KMS-11 (cell line): ENCODE measurements at regions not wholly inside any gene's neighbourhood (a gene's known extent, or its start where the extent isn't known, plus 50 kb on each side); places are given as distances from the start of the nearest gene placed in this dataset.

Experiments
- H2AFZ ChIP-seq: fragments of 200-600 bp; sonication (generic); 2 replicates; pipeline ENCODE4 v1.6.1; 2016; ENCODE audit warnings: antibody characterized with exemption, mixed run types, low read depth
- H3K27ac ChIP-seq: fragments of 200-600 bp; sonication (generic); 2 replicates; pipeline ENCODE4 v1.6.1; 2016; ENCODE audit warnings: mild to moderate bottlenecking, mixed run types
- H3K27me3 ChIP-seq: fragments of 200-600 bp; sonication (generic); 2 replicates; pipeline ENCODE4 v1.6.1; 2017; ENCODE audit warnings: mild to moderate bottlenecking, low read depth, mixed run types, moderate library complexity; ENCODE audit not compliant: insufficient read depth
- H3K36me3 ChIP-seq: fragments of 200-600 bp; sonication (generic); 2 replicates; pipeline ENCODE4 v1.6.1; 2017; ENCODE audit warnings: mild to moderate bottlenecking, mixed run types; ENCODE audit not compliant: insufficient read depth
- H3K4me1 ChIP-seq: fragments of 200-600 bp; sonication (generic); 2 replicates; pipeline ENCODE4 v1.6.1; 2016; ENCODE audit warnings: mild to moderate bottlenecking, low read depth, mixed run types; ENCODE audit not compliant: poor library complexity, severe bottlenecking
- H3K4me2 ChIP-seq: fragments of 200-600 bp; sonication (generic); 2 replicates; pipeline ENCODE4 v1.7.0; 2016; ENCODE audit warnings: mild to moderate bottlenecking, mixed run types
- H3K4me3 ChIP-seq: fragments of 200-600 bp; sonication (generic); IDR thresholded peaks from 2 replicates; pipeline ENCODE4 v1.6.1; 2017; ENCODE audit warnings: low read depth, low read length, mixed read lengths; ENCODE audit not compliant: insufficient read depth
- H3K79me2 ChIP-seq: fragments of 200-600 bp; sonication (generic); 2 replicates; pipeline ENCODE4 v1.6.1; 2016; ENCODE audit warnings: low read depth, mixed run types; ENCODE audit not compliant: insufficient read depth
- H3K9ac ChIP-seq: fragments of 200-600 bp; sonication (generic); 2 replicates; pipeline ENCODE4 v1.6.1; 2016; ENCODE audit warnings: mild to moderate bottlenecking, mixed run types
- H4K20me1 ChIP-seq: fragments of 200-600 bp; sonication (generic); 2 replicates; pipeline ENCODE4 v1.6.1; 2016; ENCODE audit warnings: mild to moderate bottlenecking, mixed run types; ENCODE audit not compliant: insufficient read depth
- CTCF ChIP-seq: fragments of 200-600 bp; sonication (generic); conservative IDR thresholded peaks from 2 replicates; pipeline ENCODE4 v1.6.1; 2017; ENCODE audit warnings: low read depth, mild to moderate bottlenecking, antibody characterized with exemption, low read length, moderate library complexity, mixed read lengths

DNA sequence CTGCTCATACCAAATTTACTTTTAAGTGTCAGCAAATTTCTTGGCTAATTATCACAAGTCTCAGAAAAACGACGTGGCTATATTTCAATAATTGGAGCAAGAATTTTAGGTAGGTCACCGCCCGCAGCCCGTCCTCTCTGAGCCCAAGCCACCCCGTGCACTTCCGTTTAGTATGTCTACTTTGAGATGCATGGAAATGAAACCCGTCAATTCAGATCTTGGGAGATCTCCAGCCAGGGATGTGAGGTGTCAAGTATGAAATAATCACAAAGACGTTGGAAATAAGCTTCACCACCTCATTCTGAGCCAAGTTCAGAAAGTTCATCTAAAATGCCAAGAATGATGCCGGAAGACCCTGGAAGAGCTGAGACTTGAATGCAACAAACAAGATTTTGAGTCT, 132.6 kb upstream of the IRF2BP2 start:
- H3K9ac ChIP-seq, result no peak overlapping the region
- H3K27ac ChIP-seq, result no peak overlapping the region
- no peak for TF ChIP-seq CTCF
- H4K20me1 ChIP-seq, result no peaks in the 10 kb centered on the region
- no peaks in the 10 kb centered on the region for H3K4me1 ChIP-seq
- H2AFZ ChIP-seq, result no peak overlapping the region
- H3K79me2 ChIP-seq, result no peaks in the 10 kb centered on the region
- no peak overlapping the region for H3K4me2 ChIP-seq
- H3K27me3 ChIP-seq, result no peaks in the 10 kb centered on the region; the same call in 1 of the 2 replicates
- H3K36me3 ChIP-seq, result no peaks in the 10 kb centered on the region
- no peak overlapping the region for H3K4me3 ChIP-seq

DNA sequence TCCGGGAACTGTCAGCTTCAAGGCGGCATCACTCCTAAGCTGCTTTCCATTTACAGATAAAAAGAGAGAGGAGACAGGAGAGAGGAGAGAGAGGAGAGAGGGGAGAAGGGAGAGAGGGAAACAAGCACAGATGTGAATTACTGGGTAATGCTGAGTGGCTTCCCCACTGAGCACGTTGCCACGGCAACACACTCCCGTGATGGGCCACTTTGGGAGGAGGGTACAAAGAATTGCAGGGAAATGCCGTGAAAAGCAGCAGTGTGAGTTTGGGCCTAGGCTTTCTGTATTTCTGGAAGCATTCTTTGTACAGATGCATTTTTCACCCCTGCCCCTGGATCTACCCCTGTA, 128.0 kb upstream of the IRF2BP2 start:
- H3K4me1 ChIP-seq, result no peaks in the 10 kb centered on the region
- no peak overlapping the region for H3K27ac ChIP-seq
- no peak for TF ChIP-seq CTCF
- H3K9ac ChIP-seq, result no peak overlapping the region
- no peak overlapping the region for H3K4me3 ChIP-seq
- H2AFZ ChIP-seq, result no peak overlapping the region
- H3K27me3 ChIP-seq, result no peaks in the 10 kb centered on the region
- H4K20me1 ChIP-seq, result no peaks in the 10 kb centered on the region
- H3K4me2 ChIP-seq, result no peak overlapping the region
- H3K79me2 ChIP-seq, result no peaks in the 10 kb centered on the region
- no peaks in the 10 kb centered on the region for H3K36me3 ChIP-seq

DNA sequence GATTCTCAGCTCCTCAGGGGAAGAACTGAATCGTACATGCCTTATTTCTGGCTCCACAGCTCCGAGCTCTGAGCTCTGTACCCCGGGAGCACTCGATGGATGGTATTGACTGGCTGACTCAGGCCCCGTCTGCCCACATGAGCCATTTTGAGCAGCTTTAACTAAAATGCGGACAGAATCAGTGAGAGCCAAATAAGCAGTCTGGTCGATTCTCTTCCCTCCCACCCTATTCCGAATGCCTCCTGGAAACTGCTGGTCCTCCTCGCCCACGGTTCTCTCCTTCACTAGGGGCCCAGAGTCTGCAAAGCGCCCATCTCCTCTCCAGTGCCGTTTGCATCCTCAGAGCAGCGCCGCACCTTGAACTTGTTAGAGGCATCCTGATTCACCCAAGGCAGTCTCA, 125.9 kb upstream of the IRF2BP2 start:
- H4K20me1 ChIP-seq, result no peaks in the 10 kb centered on the region
- H3K4me3 ChIP-seq, result no peak overlapping the region
- no peak overlapping the region for H3K27ac ChIP-seq
- H3K27me3 ChIP-seq, result no peaks in the 10 kb centered on the region
- TF ChIP-seq CTCF, result no peak
- H3K9ac ChIP-seq, result no peak overlapping the region
- H3K36me3 ChIP-seq, result no peaks in the 10 kb centered on the region
- H3K79me2 ChIP-seq, result no peaks in the 10 kb centered on the region
- no peak overlapping the region for H3K4me2 ChIP-seq
- H2AFZ ChIP-seq, result no peak overlapping the region
- H3K4me1 ChIP-seq, result peaks cover 12% of the 10 kb centered on the region

DNA sequence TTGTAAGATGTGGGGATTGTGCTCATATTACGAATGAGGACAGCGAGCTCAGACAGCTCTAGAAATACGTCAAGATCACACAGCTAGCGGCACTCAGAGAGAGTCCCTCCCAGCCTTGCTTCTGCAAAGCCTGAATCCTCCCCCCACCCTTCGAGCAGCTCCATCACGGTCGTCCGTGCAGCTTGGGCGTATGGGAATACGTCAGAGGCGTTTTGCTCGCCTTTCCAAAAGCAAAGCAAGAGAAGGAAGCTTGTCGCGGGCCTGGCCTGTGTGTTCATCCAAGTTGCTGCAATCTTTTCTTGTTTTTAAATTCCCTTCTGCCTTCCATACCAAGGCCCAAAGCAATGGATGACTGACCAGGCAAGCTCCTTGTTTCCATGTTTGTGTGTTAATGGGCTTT, 125.5 kb upstream of the IRF2BP2 start:
- Histone ChIP-seq H3K9ac (no peak overlapping the region), H4K20me1 (no peaks in the 10 kb centered on the region), H3K27me3 (no peaks in the 10 kb centered on the region), H3K79me2 (no peaks in the 10 kb centered on the region), H3K27ac (no peak overlapping the region), H3K36me3 (no peaks in the 10 kb centered on the region), H2AFZ (no peak overlapping the region), H3K4me3 (no peak overlapping the region), H3K4me1 (peaks cover 17% of the 10 kb centered on the region), H3K4me2 (no peak overlapping the region)
- no peak for TF ChIP-seq CTCF

GRCh38 chr1:234734869-234735268, 124.9 kb upstream of the IRF2BP2 start:
- Histone ChIP-seq H3K27me3 (no peaks in the 10 kb centered on the region), H3K27ac (no peak overlapping the region), H4K20me1 (no peaks in the 10 kb centered on the region)

More at GRCh38 chr1:234734869-234735268, 124.9 kb upstream of the IRF2BP2 start:
- Histone ChIP-seq H3K79me2 (no peaks in the 10 kb centered on the region), H3K4me3 (no peak overlapping the region), H3K9ac (no peak overlapping the region), H3K36me3 (no peaks in the 10 kb centered on the region), H3K4me1 (peaks cover 23% of the 10 kb centered on the region), H3K4me2 (no peak overlapping the region), H2AFZ (no peak overlapping the region)
- TF ChIP-seq CTCF, result no peak
